Uterus (tissue), 2 donors: ENCODE measurements at regions not wholly inside any gene's neighbourhood (a gene's known extent, or its start where the extent isn't known, plus 50 kb on each side); places are given as distances from the start of the nearest gene placed in this dataset.

Source experiments
- POLR2A ChIP-seq, 2 donors: fragments of 450-650 bp; IDR thresholded peaks; one replicate each; pipeline ENCODE4 v1.6.1; 2016; ENCODE audit warnings: antibody characterized with exemption in 2 of 2, mild to moderate bottlenecking in 1 of 2, moderate library complexity in 1 of 2
- TF ChIP-seq, protein P1 (sequence below), 4 experiments: fragments of 200-600 bp in 2 of 4; fragments of 450-650 bp in 2 of 4; sonication (generic) in 2 of 4; IDR thresholded peaks; one replicate each; pipeline ENCODE4 v1.5.1; 2016 to 2019; ENCODE audit warnings: antibody characterized with exemption in 4 of 4, mild to moderate bottlenecking in 2 of 4, moderate library complexity in 1 of 4

DNA sequence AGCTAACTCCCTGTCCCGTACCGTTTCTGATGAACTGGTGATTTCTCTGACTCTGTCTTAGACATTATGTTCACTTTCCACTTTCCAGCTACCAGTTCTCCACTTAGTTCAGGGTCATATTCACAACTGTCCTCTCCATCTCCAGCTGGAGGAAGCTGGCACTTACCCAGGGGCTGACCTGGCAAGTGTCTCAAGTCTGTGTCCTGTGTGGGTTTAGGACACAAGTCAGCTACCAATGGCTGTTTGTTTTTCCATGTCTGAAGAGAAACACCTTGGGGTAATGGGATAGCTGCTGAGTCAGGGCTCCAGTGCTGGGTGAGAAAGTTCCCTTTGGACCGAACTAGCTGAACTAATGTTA is 134.4 kb downstream of the CSNK2A3 start:
- TF ChIP-seq, protein P1, sequence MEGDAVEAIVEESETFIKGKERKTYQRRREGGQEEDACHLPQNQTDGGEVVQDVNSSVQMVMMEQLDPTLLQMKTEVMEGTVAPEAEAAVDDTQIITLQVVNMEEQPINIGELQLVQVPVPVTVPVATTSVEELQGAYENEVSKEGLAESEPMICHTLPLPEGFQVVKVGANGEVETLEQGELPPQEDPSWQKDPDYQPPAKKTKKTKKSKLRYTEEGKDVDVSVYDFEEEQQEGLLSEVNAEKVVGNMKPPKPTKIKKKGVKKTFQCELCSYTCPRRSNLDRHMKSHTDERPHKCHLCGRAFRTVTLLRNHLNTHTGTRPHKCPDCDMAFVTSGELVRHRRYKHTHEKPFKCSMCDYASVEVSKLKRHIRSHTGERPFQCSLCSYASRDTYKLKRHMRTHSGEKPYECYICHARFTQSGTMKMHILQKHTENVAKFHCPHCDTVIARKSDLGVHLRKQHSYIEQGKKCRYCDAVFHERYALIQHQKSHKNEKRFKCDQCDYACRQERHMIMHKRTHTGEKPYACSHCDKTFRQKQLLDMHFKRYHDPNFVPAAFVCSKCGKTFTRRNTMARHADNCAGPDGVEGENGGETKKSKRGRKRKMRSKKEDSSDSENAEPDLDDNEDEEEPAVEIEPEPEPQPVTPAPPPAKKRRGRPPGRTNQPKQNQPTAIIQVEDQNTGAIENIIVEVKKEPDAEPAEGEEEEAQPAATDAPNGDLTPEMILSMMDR (IDR thresholded peaks at IDR 0.05): no peak
- TF ChIP-seq POLR2A (IDR thresholded peaks at IDR 0.05): no peak
